ENCODE measurements at regions not wholly inside any gene's neighbourhood (a gene's known extent, or its start where the extent isn't known, plus 50 kb on each side); places are given as distances from the start of the nearest gene placed in this dataset.

- Histone ChIP-seq H3K36me3 (ENCODE audit: control insufficient read depth, insufficient read depth, low read length) (no peaks in the 10 kb centered on the region), H3K27me3 (ENCODE audit: control insufficient read depth, insufficient read depth, low read length) (no peaks in the 10 kb centered on the region), H3K4me1 (ENCODE audit: control insufficient read depth, insufficient read depth, low read length) (no peaks in the 10 kb centered on the region), H3K9me3 (ENCODE audit: control insufficient read depth, insufficient read depth, low read length) (no peaks in the 10 kb centered on the region), H3K4me3 (ENCODE audit: low read depth, low read length) (no peak overlapping the region), H3K9ac (ENCODE audit: low read depth, low read length) (no peak overlapping the region)
These were observed 168.9 kb downstream of the SNX10 start for GRCh38 chr7:26460351-26461085.

GRCh38 chr7:26461518-26461917, 169.9 kb downstream of the SNX10 start:
- Histone ChIP-seq H3K9me3 (ENCODE audit: control insufficient read depth, insufficient read depth, low read length) (no peaks in the 10 kb centered on the region), H3K9ac (ENCODE audit: low read depth, low read length) (no peak overlapping the region), H3K36me3 (ENCODE audit: control insufficient read depth, insufficient read depth, low read length) (no peaks in the 10 kb centered on the region), H3K27me3 (ENCODE audit: control insufficient read depth, insufficient read depth, low read length) (no peaks in the 10 kb centered on the region), H3K4me3 (ENCODE audit: low read depth, low read length) (no peak overlapping the region), H3K4me1 (ENCODE audit: control insufficient read depth, insufficient read depth, low read length) (no peaks in the 10 kb centered on the region)

GRCh38 chr7:26466007-26466406, 174.3 kb downstream of the SNX10 start:
- Histone ChIP-seq H3K4me3 (ENCODE audit: low read depth, low read length) (no peak overlapping the region), H3K4me1 (ENCODE audit: control insufficient read depth, insufficient read depth, low read length) (no peaks in the 10 kb centered on the region), H3K9ac (ENCODE audit: low read depth, low read length) (no peak overlapping the region), H3K27me3 (ENCODE audit: control insufficient read depth, insufficient read depth, low read length) (no peaks in the 10 kb centered on the region), H3K9me3 (ENCODE audit: control insufficient read depth, insufficient read depth, low read length) (no peaks in the 10 kb centered on the region), H3K36me3 (ENCODE audit: control insufficient read depth, insufficient read depth, low read length) (no peaks in the 10 kb centered on the region)

GRCh38 chr7:26467104-26467503, 175.4 kb downstream of the SNX10 start:
- Histone ChIP-seq H3K9me3 (ENCODE audit: control insufficient read depth, insufficient read depth, low read length) (no peaks in the 10 kb centered on the region), H3K4me3 (ENCODE audit: low read depth, low read length) (no peak overlapping the region), H3K36me3 (ENCODE audit: control insufficient read depth, insufficient read depth, low read length) (no peaks in the 10 kb centered on the region), H3K4me1 (ENCODE audit: control insufficient read depth, insufficient read depth, low read length) (no peaks in the 10 kb centered on the region), H3K9ac (ENCODE audit: low read depth, low read length) (no peak overlapping the region), H3K27me3 (ENCODE audit: control insufficient read depth, insufficient read depth, low read length) (no peaks in the 10 kb centered on the region)

- Histone ChIP-seq H3K9ac (ENCODE audit: low read depth, low read length) (no peak overlapping the region), H3K4me3 (ENCODE audit: low read depth, low read length) (no peak overlapping the region), H3K9me3 (ENCODE audit: control insufficient read depth, insufficient read depth, low read length) (no peaks in the 10 kb centered on the region), H3K27me3 (ENCODE audit: control insufficient read depth, insufficient read depth, low read length) (no peaks in the 10 kb centered on the region), H3K36me3 (ENCODE audit: control insufficient read depth, insufficient read depth, low read length) (no peaks in the 10 kb centered on the region), H3K4me1 (ENCODE audit: control insufficient read depth, insufficient read depth, low read length) (no peaks in the 10 kb centered on the region)
These were observed 175.9 kb downstream of the SNX10 start for GRCh38 chr7:26467541-26467940.

- Histone ChIP-seq H3K9me3 (ENCODE audit: control insufficient read depth, insufficient read depth, low read length) (no peaks in the 10 kb centered on the region), H3K36me3 (ENCODE audit: control insufficient read depth, insufficient read depth, low read length) (no peaks in the 10 kb centered on the region), H3K4me3 (ENCODE audit: low read depth, low read length) (no peak overlapping the region), H3K9ac (ENCODE audit: low read depth, low read length) (no peak overlapping the region), H3K27me3 (ENCODE audit: control insufficient read depth, insufficient read depth, low read length) (no peaks in the 10 kb centered on the region), H3K4me1 (ENCODE audit: control insufficient read depth, insufficient read depth, low read length) (no peaks in the 10 kb centered on the region)
These were observed 177.0 kb downstream of the SNX10 start for GRCh38 chr7:26468625-26469024.

GRCh38 chr7:26469188-26469587, 177.5 kb downstream of the SNX10 start:
- Histone ChIP-seq H3K4me3 (ENCODE audit: low read depth, low read length) (no peak overlapping the region), H3K36me3 (ENCODE audit: control insufficient read depth, insufficient read depth, low read length) (no peaks in the 10 kb centered on the region), H3K27me3 (ENCODE audit: control insufficient read depth, insufficient read depth, low read length) (no peaks in the 10 kb centered on the region), H3K4me1 (ENCODE audit: control insufficient read depth, insufficient read depth, low read length) (no peaks in the 10 kb centered on the region), H3K9me3 (ENCODE audit: control insufficient read depth, insufficient read depth, low read length) (no peaks in the 10 kb centered on the region), H3K9ac (ENCODE audit: low read depth, low read length) (no peak overlapping the region)

- no peaks in the 10 kb centered on the region for H3K4me1 ChIP-seq (ENCODE audit: control insufficient read depth, insufficient read depth, low read length)
- H3K27me3 ChIP-seq (ENCODE audit: control insufficient read depth, insufficient read depth, low read length): no peaks in the 10 kb centered on the region
- no peak overlapping the region for H3K4me3 ChIP-seq (ENCODE audit: low read depth, low read length)
- H3K9me3 ChIP-seq (ENCODE audit: control insufficient read depth, insufficient read depth, low read length): no peaks in the 10 kb centered on the region
- H3K36me3 ChIP-seq (ENCODE audit: control insufficient read depth, insufficient read depth, low read length): no peaks in the 10 kb centered on the region
- no peak overlapping the region for H3K9ac ChIP-seq (ENCODE audit: low read depth, low read length)
These were observed 179.0 kb downstream of the SNX10 start for GRCh38 chr7:26470691-26471090.

- Histone ChIP-seq H3K9me3 (ENCODE audit: control insufficient read depth, insufficient read depth, low read length) (no peaks in the 10 kb centered on the region), H3K4me3 (ENCODE audit: low read depth, low read length) (no peak overlapping the region), H3K27me3 (ENCODE audit: control insufficient read depth, insufficient read depth, low read length) (no peaks in the 10 kb centered on the region), H3K9ac (ENCODE audit: low read depth, low read length) (no peak overlapping the region), H3K4me1 (ENCODE audit: control insufficient read depth, insufficient read depth, low read length) (no peaks in the 10 kb centered on the region), H3K36me3 (ENCODE audit: control insufficient read depth, insufficient read depth, low read length) (no peaks in the 10 kb centered on the region)
These were observed 179.8 kb downstream of the SNX10 start for GRCh38 chr7:26471306-26472075.

- no peaks in the 10 kb centered on the region for H3K9me3 ChIP-seq (ENCODE audit: control insufficient read depth, insufficient read depth, low read length)
- H3K27me3 ChIP-seq (ENCODE audit: control insufficient read depth, insufficient read depth, low read length): no peaks in the 10 kb centered on the region
- no peaks in the 10 kb centered on the region for H3K4me1 ChIP-seq (ENCODE audit: control insufficient read depth, insufficient read depth, low read length)
- H3K9ac ChIP-seq (ENCODE audit: low read depth, low read length): no peak overlapping the region
- no peak overlapping the region for H3K4me3 ChIP-seq (ENCODE audit: low read depth, low read length)
- H3K36me3 ChIP-seq (ENCODE audit: control insufficient read depth, insufficient read depth, low read length): no peaks in the 10 kb centered on the region
These were observed 181.3 kb downstream of the SNX10 start for GRCh38 chr7:26472971-26473370.

- Histone ChIP-seq H3K9ac (ENCODE audit: low read depth, low read length) (no peak overlapping the region), H3K36me3 (ENCODE audit: control insufficient read depth, insufficient read depth, low read length) (no peaks in the 10 kb centered on the region), H3K9me3 (ENCODE audit: control insufficient read depth, insufficient read depth, low read length) (no peaks in the 10 kb centered on the region), H3K4me1 (ENCODE audit: control insufficient read depth, insufficient read depth, low read length) (no peaks in the 10 kb centered on the region), H3K4me3 (ENCODE audit: low read depth, low read length) (no peak overlapping the region), H3K27me3 (ENCODE audit: control insufficient read depth, insufficient read depth, low read length) (peaks cover 16% of the 10 kb centered on the region)
These were observed 184.6 kb downstream of the SNX10 start for GRCh38 chr7:26476271-26476670.

- no peak overlapping the region for H3K9ac ChIP-seq (ENCODE audit: low read depth, low read length)
These were observed 185.8 kb downstream of the SNX10 start for GRCh38 chr7:26477381-26477990.

More at GRCh38 chr7:26477381-26477990, 185.8 kb downstream of the SNX10 start:
- Histone ChIP-seq H3K36me3 (ENCODE audit: control insufficient read depth, insufficient read depth, low read length) (no peaks in the 10 kb centered on the region), H3K4me3 (ENCODE audit: low read depth, low read length) (no peak overlapping the region), H3K4me1 (ENCODE audit: control insufficient read depth, insufficient read depth, low read length) (no peaks in the 10 kb centered on the region), H3K9me3 (ENCODE audit: control insufficient read depth, insufficient read depth, low read length) (no peaks in the 10 kb centered on the region), H3K27me3 (ENCODE audit: control insufficient read depth, insufficient read depth, low read length) (peaks cover 16% of the 10 kb centered on the region)

All from iPS-15b (cell line).